A549 (cell line): ENCODE measurements at regions not wholly inside any gene's neighbourhood (a gene's known extent, or its start where the extent isn't known, plus 50 kb on each side); places are given as distances from the start of the nearest gene placed in this dataset.

Experiments
- ATAC-seq, 2 experiments: fragments of 200-7000 bp in 1 of 2; fragments of >200 bp in 1 of 2; cut with Nextera tagmentation in 1 of 2; cut with Tn5 transposase in 1 of 2; 3 replicates each; pipeline versions ENCODE4 v1.8.0 to v1.9.1; 2018 to 2020; ENCODE audit warnings: mild to moderate bottlenecking in 1 of 2, moderate library complexity in 1 of 2
- CTCF ChIA-PET: fragments of 300-600 bp; sonication (Branson Sonifier 250); formaldehyde crosslinking; extraction: SDS; loops from one replicate; lab custom pipeline; 2021; ENCODE audit warnings: antibody characterized with exemption, inconsistent platforms; lab: Yijun Ruan, JAX
- POLR2A ChIA-PET: fragments of 350-600 bp; formaldehyde crosslinking; extraction: SDS; loops from one replicate; lab custom pipeline; 2021; ENCODE audit warnings: antibody characterized with exemption, inconsistent platforms; lab: Yijun Ruan, JAX
- DNase-seq, 2 experiments: peaks; one replicate each; pipeline versions ENCODE4 v3.0.0 to v3.0.0-alpha.2; 2011 to 2016; ENCODE audit warnings: low read depth in 1 of 2, low spot score in 1 of 2
- FAIRE-seq: peaks from 2 replicates; lab custom pipeline; 2011; peaks lifted over from hg19 to GRCh38; lab: Jason Lieb, UNC
- H3K27ac ChIP-seq, 2 experiments: fragments of >200 bp; sonication (Bioruptor Twin); formaldehyde crosslinking; 3 replicates each; pipeline ENCODE4 v1.5.1; 2016 to 2017
- H3K4me1 ChIP-seq: fragments of >200 bp; sonication (Bioruptor Twin); formaldehyde crosslinking; 3 replicates; pipeline ENCODE4 v1.6.1; 2016
- H3K4me2 ChIP-seq: fragments of >200 bp; sonication (Bioruptor Twin); formaldehyde crosslinking; 3 replicates; pipeline ENCODE4 v1.6.1; 2016
- H3K4me3 ChIP-seq: fragments of >200 bp; sonication (Bioruptor Twin); formaldehyde crosslinking; 3 replicates; pipeline ENCODE4 v1.5.1; 2016
- H3K9me3 ChIP-seq: fragments of >200 bp; sonication (Bioruptor Twin); formaldehyde crosslinking; 3 replicates; pipeline ENCODE4 v1.6.1; 2016
- CBX2 ChIP-seq: fragments of 200-600 bp; sonication (generic); IDR thresholded peaks from 2 replicates; pipeline ENCODE4 v1.6.1; 2016; ENCODE audit warnings: low read depth, mild to moderate bottlenecking, borderline replicate concordance
- CBX8 ChIP-seq: fragments of 200-600 bp; sonication (generic); IDR thresholded peaks from 2 replicates; pipeline ENCODE4 v1.6.1; 2016
- CHD2 ChIP-seq: fragments of 150-350 bp; IDR thresholded peaks from 2 replicates; pipeline ENCODE4 v1.6.1; 2014; ENCODE audit warnings: low read length; ENCODE audit not compliant: partially characterized antibody
- CHD4 ChIP-seq: fragments of 200-600 bp; sonication (generic); IDR thresholded peaks from 2 replicates; pipeline ENCODE4 v1.6.1; 2016; ENCODE audit warnings: antibody characterized with exemption, mild to moderate bottlenecking, borderline replicate concordance
- EHF ChIP-seq: fragments of 250-450 bp; sonication (Bioruptor Pico); IDR thresholded peaks from 2 replicates; pipeline ENCODE4 v1.5.0; 2020; ENCODE audit warnings: mild to moderate bottlenecking
- FOSB ChIP-seq: fragments of 250-450 bp; sonication (Bioruptor Pico); IDR thresholded peaks from 2 replicates; pipeline ENCODE4 v1.5.0; 2020; ENCODE audit warnings: mild to moderate bottlenecking, moderate library complexity
- FOSL2 ChIP-seq, 2 experiments: fragments of 450-650 bp in 1 of 2; fragments of >200 bp in 1 of 2; sonication (Bioruptor Twin) in 1 of 2; formaldehyde crosslinking; IDR thresholded peaks; 2 replicates each; pipeline versions ENCODE4 v1.5.0 to v1.6.1; 2016 to 2020; ENCODE audit warnings: mild to moderate bottlenecking in 1 of 2, moderate library complexity in 1 of 2
- HDAC2 ChIP-seq: fragments of 200-600 bp; sonication (generic); IDR thresholded peaks from 2 replicates; pipeline ENCODE4 v1.6.1; 2016
- HOXA7 ChIP-seq: fragments of 250-450 bp; sonication (Bioruptor Pico); IDR thresholded peaks from 2 replicates; pipeline ENCODE4 v1.5.0; 2020; ENCODE audit warnings: mild to moderate bottlenecking, moderate library complexity
- HOXB5 ChIP-seq: fragments of 250-450 bp; sonication (Bioruptor Pico); IDR thresholded peaks from 2 replicates; pipeline ENCODE4 v1.5.0; 2020; ENCODE audit warnings: mild to moderate bottlenecking, moderate library complexity
- JUNB ChIP-seq: fragments of >200 bp; sonication (Bioruptor Twin); formaldehyde crosslinking; IDR thresholded peaks from 2 replicates; pipeline ENCODE4 v1.6.1; 2016
- KDM5A ChIP-seq: fragments of 200-600 bp; sonication (generic); IDR thresholded peaks from 2 replicates; pipeline ENCODE4 v1.6.1; 2016; ENCODE audit warnings: antibody characterized with exemption, mild to moderate bottlenecking
- NR3C1 ChIP-seq: fragments of >200 bp; sonication (Bioruptor Twin); formaldehyde crosslinking; IDR thresholded peaks from 3 replicates; pipeline ENCODE4 v1.6.1; 2017
- POLR2AphosphoS2 ChIP-seq: conservative IDR thresholded peaks from 2 replicates; pipeline ENCODE4 v1.6.1; 2012; ENCODE audit warnings: low read length, improper control_type of control experiment, inconsistent platforms
- RAD21 ChIP-seq, 2 experiments: fragments of >200 bp in 1 of 2; sonication (Bioruptor Twin) in 1 of 2; formaldehyde crosslinking in 1 of 2; IDR thresholded peaks in 1 of 2; conservative IDR thresholded peaks in 1 of 2; 2 replicates in 1 of 2; 3 replicates in 1 of 2; pipeline ENCODE4 v1.6.1; 2012 to 2018; ENCODE audit warnings: inconsistent platforms in 1 of 2
- RARB ChIP-seq: fragments of 250-450 bp; sonication (Bioruptor Pico); IDR thresholded peaks from 2 replicates; pipeline ENCODE4 v1.8.0; 2021; ENCODE audit warnings: mild to moderate bottlenecking, moderate library complexity
- RCOR1 ChIP-seq: fragments of 150-350 bp; IDR thresholded peaks from 2 replicates; pipeline ENCODE4 v1.6.1; 2014; ENCODE audit warnings: antibody characterized with exemption, low read length, low read depth
- RFX5 ChIP-seq: fragments of 450-650 bp; IDR thresholded peaks from 2 replicates; pipeline ENCODE4 v1.7.1; 2014; ENCODE audit warnings: antibody characterized with exemption, mild to moderate bottlenecking, moderate library complexity
- SREBF2 ChIP-seq: fragments of 450-650 bp; IDR thresholded peaks from 2 replicates; pipeline ENCODE4 v1.6.1; 2014; ENCODE audit warnings: mild to moderate bottlenecking, moderate library complexity
- ZNF302 ChIP-seq: fragments of 250-450 bp; sonication (Bioruptor Pico); IDR thresholded peaks from 2 replicates; pipeline ENCODE4 v1.9.0; 2021; ENCODE audit warnings: inconsistent platforms, mild to moderate bottlenecking, moderate library complexity
- WGBS: methylation state at CpG from one replicate; pipeline ENCODE4 v1.1.6; 2017; ENCODE audit errors: missing lambda C conversion rate; 5-methylcytosine and 5-hydroxymethylcytosine counted together
- TF ChIP-seq, protein P1 (sequence below): fragments of >200 bp; sonication (Bioruptor Twin); formaldehyde crosslinking; IDR thresholded peaks from 3 replicates; pipeline ENCODE4 v1.5.1; 2016
- TF ChIP-seq, protein P2 (sequence below): fragments of >200 bp; sonication (Bioruptor Twin); formaldehyde crosslinking; IDR thresholded peaks from 3 replicates; pipeline ENCODE4 v1.6.1; 2016
- TF ChIP-seq, protein P3 (sequence below): IDR thresholded peaks from 2 replicates; pipeline ENCODE4 v1.6.1; 2012
- TF ChIP-seq, protein P4 (sequence below): fragments of 250-450 bp; sonication (Bioruptor Pico); IDR thresholded peaks from 2 replicates; pipeline ENCODE4 v1.5.0; 2020; ENCODE audit warnings: low read depth, mild to moderate bottlenecking, moderate library complexity
- TF ChIP-seq, protein P5 (sequence below): fragments of >200 bp; sonication (Bioruptor Twin); formaldehyde crosslinking; IDR thresholded peaks from 2 replicates; pipeline ENCODE4 v1.6.1; 2016
- TF ChIP-seq, protein P6 (sequence below): fragments of 150-350 bp; IDR thresholded peaks from 2 replicates; pipeline ENCODE4 v1.6.1; 2014; ENCODE audit warnings: low read depth, mild to moderate bottlenecking, low read length

DNA sequence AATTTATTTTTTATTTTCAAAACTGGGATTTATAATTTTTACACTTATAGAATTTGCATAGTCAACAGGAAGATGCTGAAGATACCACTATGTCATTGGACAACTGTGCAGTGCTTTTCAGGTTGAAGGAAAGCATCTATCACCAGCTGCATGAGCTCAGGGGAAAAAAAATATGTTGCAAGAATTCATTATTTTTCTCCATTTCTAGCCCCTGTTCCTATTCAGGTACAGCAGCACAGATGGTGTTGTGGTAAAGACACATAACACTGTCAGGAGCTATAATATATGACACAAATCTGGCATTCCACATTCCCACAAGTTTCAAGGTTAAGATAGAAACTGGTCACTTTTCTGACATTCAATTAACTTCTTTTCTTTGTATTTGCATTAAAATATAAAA is 1088.6 kb downstream of the MAT2B start:
- no peak overlapping the region for H3K27ac ChIP-seq
- POLR2A ChIA-PET: no interaction called here
- H3K4me1 ChIP-seq: no peaks in the 10 kb centered on the region
- H3K4me3 ChIP-seq: no peak overlapping the region
- FAIRE-seq (no peak), DNase-seq (no peak), ATAC-seq (no peak)
- TF ChIP-seq CBX8 (no peak), RCOR1 (no peak)
- H3K4me2 ChIP-seq: no peak overlapping the region
- CTCF ChIA-PET: no interaction called here
- no peaks in the 10 kb centered on the region for H3K9me3 ChIP-seq

DNA sequence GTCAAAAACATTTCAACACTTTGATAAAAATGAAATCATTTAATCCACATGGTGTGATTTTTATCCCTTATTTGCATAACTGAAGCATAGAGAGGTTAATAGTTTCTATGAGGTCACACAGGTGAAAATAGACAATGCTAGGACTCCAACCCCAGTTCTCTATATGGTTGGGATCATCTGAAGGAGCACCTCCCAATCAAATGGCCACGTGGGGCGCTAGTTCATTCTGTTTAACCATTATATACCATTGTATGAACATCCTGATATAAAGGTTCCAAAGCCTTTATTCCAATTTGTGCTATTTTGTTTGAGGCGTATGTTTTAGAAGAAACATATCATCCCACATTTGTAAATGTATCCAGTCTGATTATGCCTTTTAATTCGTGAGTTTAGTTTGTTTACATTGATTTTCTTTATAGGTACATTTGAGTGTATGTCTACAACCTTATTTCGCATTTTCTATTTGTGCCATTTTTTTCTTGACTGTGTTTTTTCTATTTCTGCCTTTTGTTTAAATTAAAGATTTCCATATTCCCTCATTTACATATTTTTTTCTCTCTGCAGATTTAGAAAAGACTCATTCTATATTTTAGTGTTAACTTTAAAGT is 1092.0 kb downstream of the MAT2B start:
- peak in 1 of 2 experiments; percentile 14 for DNase-seq
- 7% methylated on average over 5 of the region's 5 CpGs for WGBS
- Histone ChIP-seq H3K9me3 (no peaks in the 10 kb centered on the region), H3K27ac (no peak overlapping the region), H3K4me2 (no peak overlapping the region), H3K4me3 (no peak overlapping the region), H3K4me1 (no peaks in the 10 kb centered on the region)
- CTCF ChIA-PET: no interaction called here
- POLR2A ChIA-PET: no interaction called here
- ATAC-seq: peak in 1 of 2 experiments; percentile 72; a peak in 3 of 6 replicates
- no peak for FAIRE-seq
- TF ChIP-seq RARB (CRISPR knock-in tag) (no peak), POLR2AphosphoS2 (no peak), JUNB (no peak), CBX8 (no peak), KDM5A (no peak), CBX2 (no peak), FOSB (CRISPR knock-in tag) (no peak), HDAC2 (no peak), CHD4 (no peak), ZNF302 (CRISPR knock-in tag) (no peak), RAD21 (conservative IDR thresholded peaks at IDR 0.05 in 1 of 2, IDR thresholded peaks at IDR 0.05 in 1 of 2) (0 out of 5 replicates have a peak, but pooled peaks of 1 of the 2 experiments have one; percentile 9)
- TF ChIP-seq, protein P1, sequence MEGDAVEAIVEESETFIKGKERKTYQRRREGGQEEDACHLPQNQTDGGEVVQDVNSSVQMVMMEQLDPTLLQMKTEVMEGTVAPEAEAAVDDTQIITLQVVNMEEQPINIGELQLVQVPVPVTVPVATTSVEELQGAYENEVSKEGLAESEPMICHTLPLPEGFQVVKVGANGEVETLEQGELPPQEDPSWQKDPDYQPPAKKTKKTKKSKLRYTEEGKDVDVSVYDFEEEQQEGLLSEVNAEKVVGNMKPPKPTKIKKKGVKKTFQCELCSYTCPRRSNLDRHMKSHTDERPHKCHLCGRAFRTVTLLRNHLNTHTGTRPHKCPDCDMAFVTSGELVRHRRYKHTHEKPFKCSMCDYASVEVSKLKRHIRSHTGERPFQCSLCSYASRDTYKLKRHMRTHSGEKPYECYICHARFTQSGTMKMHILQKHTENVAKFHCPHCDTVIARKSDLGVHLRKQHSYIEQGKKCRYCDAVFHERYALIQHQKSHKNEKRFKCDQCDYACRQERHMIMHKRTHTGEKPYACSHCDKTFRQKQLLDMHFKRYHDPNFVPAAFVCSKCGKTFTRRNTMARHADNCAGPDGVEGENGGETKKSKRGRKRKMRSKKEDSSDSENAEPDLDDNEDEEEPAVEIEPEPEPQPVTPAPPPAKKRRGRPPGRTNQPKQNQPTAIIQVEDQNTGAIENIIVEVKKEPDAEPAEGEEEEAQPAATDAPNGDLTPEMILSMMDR: peak; percentile 23; the same call in 1 of the 3 replicates
- TF ChIP-seq, protein P2, sequence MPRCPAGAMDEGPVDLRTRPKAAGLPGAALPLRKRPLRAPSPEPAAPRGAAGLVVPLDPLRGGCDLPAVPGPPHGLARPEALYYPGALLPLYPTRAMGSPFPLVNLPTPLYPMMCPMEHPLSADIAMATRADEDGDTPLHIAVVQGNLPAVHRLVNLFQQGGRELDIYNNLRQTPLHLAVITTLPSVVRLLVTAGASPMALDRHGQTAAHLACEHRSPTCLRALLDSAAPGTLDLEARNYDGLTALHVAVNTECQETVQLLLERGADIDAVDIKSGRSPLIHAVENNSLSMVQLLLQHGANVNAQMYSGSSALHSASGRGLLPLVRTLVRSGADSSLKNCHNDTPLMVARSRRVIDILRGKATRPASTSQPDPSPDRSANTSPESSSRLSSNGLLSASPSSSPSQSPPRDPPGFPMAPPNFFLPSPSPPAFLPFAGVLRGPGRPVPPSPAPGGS: no peak
- TF ChIP-seq, protein P3, sequence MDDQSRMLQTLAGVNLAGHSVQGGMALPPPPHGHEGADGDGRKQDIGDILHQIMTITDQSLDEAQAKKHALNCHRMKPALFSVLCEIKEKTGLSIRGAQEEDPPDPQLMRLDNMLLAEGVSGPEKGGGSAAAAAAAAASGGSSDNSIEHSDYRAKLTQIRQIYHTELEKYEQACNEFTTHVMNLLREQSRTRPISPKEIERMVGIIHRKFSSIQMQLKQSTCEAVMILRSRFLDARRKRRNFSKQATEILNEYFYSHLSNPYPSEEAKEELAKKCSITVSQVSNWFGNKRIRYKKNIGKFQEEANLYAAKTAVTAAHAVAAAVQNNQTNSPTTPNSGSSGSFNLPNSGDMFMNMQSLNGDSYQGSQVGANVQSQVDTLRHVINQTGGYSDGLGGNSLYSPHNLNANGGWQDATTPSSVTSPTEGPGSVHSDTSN: no peak
- TF ChIP-seq, protein P4, sequence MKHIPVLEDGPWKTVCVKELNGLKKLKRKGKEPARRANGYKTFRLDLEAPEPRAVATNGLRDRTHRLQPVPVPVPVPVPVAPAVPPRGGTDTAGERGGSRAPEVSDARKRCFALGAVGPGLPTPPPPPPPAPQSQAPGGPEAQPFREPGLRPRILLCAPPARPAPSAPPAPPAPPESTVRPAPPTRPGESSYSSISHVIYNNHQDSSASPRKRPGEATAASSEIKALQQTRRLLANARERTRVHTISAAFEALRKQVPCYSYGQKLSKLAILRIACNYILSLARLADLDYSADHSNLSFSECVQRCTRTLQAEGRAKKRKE: no peak
- TF ChIP-seq, protein P5, sequence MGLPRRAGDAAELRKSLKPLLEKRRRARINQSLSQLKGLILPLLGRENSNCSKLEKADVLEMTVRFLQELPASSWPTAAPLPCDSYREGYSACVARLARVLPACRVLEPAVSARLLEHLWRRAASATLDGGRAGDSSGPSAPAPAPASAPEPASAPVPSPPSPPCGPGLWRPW: no peak

DNA sequence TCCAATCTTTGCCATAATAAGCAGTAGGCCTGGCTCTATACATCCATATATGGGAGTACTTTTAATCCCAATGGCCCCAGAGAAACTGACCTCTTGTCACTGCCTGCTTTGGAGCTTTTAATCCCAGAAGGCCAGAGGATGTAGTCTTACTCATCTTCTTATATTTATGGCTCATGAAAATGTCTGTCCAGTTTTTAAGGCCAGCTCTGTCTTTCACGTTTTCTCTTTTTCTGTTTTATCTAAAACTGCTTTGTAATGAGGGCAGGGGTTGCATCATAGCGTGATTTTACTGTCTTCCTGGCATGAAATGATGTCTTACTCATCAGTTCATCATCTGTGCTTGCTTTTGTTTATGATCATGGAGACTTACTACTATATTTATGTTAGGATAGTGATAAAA is 1094.9 kb downstream of the MAT2B start:
- no peak for FAIRE-seq
- POLR2A ChIA-PET: no interaction called here
- no peak for DNase-seq
- TF ChIP-seq, protein P5: no peak
- TF ChIP-seq NR3C1: no peak
- TF ChIP-seq FOSL2 (IDR thresholded peaks at IDR 0.05): no peak
- no peak for TF ChIP-seq FOSL2 (CRISPR knock-in tag; IDR thresholded peaks at IDR 0.05)
- TF ChIP-seq HOXA7: no peak
- no peak for TF ChIP-seq EHF (CRISPR knock-in tag)
- TF ChIP-seq HOXB5 (CRISPR knock-in tag): no peak
- no peak for TF ChIP-seq RAD21 (conservative IDR thresholded peaks at IDR 0.05 in 1 of 2, IDR thresholded peaks at IDR 0.05 in 1 of 2)
- TF ChIP-seq, protein P3: no peak
- no peak for TF ChIP-seq RFX5
- TF ChIP-seq, protein P6, sequence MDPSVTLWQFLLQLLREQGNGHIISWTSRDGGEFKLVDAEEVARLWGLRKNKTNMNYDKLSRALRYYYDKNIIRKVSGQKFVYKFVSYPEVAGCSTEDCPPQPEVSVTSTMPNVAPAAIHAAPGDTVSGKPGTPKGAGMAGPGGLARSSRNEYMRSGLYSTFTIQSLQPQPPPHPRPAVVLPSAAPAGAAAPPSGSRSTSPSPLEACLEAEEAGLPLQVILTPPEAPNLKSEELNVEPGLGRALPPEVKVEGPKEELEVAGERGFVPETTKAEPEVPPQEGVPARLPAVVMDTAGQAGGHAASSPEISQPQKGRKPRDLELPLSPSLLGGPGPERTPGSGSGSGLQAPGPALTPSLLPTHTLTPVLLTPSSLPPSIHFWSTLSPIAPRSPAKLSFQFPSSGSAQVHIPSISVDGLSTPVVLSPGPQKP: no peak
- no peak for TF ChIP-seq JUNB
- no peak for TF ChIP-seq SREBF2
- no peak for TF ChIP-seq CHD2

More for the DNA sequence above, 1094.9 kb downstream of the MAT2B start:
- H3K27ac ChIP-seq: no peak overlapping the region
- H3K4me2 ChIP-seq: no peak overlapping the region
- no peaks in the 10 kb centered on the region for H3K4me1 ChIP-seq
- WGBS: 3% methylated on average over 2 of the region's 2 CpGs
- ATAC-seq: no peak
- no peaks in the 10 kb centered on the region for H3K9me3 ChIP-seq
- CTCF ChIA-PET: no interaction called here
- H3K4me3 ChIP-seq: no peak overlapping the region
